K562 (cell line): ENCODE measurements at regions not wholly inside any gene's neighbourhood (a gene's known extent, or its start where the extent isn't known, plus 50 kb on each side); places are given as distances from the start of the nearest gene placed in this dataset.

Experiments used
- CBFA2T2 ChIP-seq: fragments of 450-650 bp; conservative IDR thresholded peaks from 2 replicates; pipeline ENCODE4 v1.6.1; 2017; ENCODE audit warnings: mild to moderate bottlenecking
- CTBP1 ChIP-seq: fragments of 450-650 bp; IDR thresholded peaks from 2 replicates; pipeline ENCODE4 v1.6.1; 2016; ENCODE audit warnings: borderline replicate concordance
- EP300 ChIP-seq: IDR thresholded peaks from 2 replicates; pipeline ENCODE4 v1.6.1; 2012; ENCODE audit warnings: low read length, improper control_type of control experiment
- ILF3 ChIP-seq: fragments of 450-650 bp; IDR thresholded peaks from 2 replicates; pipeline ENCODE4 v1.6.1; 2018; ENCODE audit warnings: antibody characterized with exemption, mild to moderate bottlenecking, moderate library complexity, borderline replicate concordance
- NFE2L1 ChIP-seq: fragments of 450-650 bp; IDR thresholded peaks from 2 replicates; pipeline ENCODE4 v1.6.1; 2016; ENCODE audit warnings: missing genetic modification characterization, low read depth, mild to moderate bottlenecking, missing compliant biosample characterization, moderate library complexity, borderline replicate concordance
- NFIC ChIP-seq: fragments of 450-650 bp; IDR thresholded peaks from 2 replicates; pipeline ENCODE4 v1.6.1; 2017; ENCODE audit warnings: mild to moderate bottlenecking, inconsistent platforms
- PCBP2 ChIP-seq: fragments of 200-400 bp; formaldehyde crosslinking; IDR thresholded peaks from 2 replicates; pipeline ENCODE4 v1.6.1; 2018; ENCODE audit warnings: low read length, low read depth, mild to moderate bottlenecking, moderate library complexity; ENCODE audit not compliant: poor library complexity, severe bottlenecking
- PHF8 ChIP-seq: fragments of 200-600 bp; sonication (generic); IDR thresholded peaks from 2 replicates; pipeline ENCODE4 v1.6.1; 2012; ENCODE audit warnings: mixed run types, mild to moderate bottlenecking, inconsistent platforms, low read length, moderate library complexity, borderline replicate concordance
- SAFB ChIP-seq: fragments of 200-400 bp; formaldehyde crosslinking; IDR thresholded peaks from 2 replicates; pipeline ENCODE4 v1.6.1; 2017; ENCODE audit warnings: low read depth, low read length, borderline replicate concordance
- TF ChIP-seq, protein P1 (sequence below): sonication (generic); formaldehyde crosslinking; IDR thresholded peaks from 2 replicates; pipeline ENCODE4 v1.8.0; 2022; ENCODE audit warnings: missing genetic modification reagents, mild to moderate bottlenecking, borderline replicate concordance
- TF ChIP-seq, protein P2 (sequence below): sonication (generic); formaldehyde crosslinking; IDR thresholded peaks from 2 replicates; pipeline ENCODE4 v1.9.0; 2022; ENCODE audit warnings: mild to moderate bottlenecking, missing genetic modification reagents
- TF ChIP-seq, protein P3 (sequence below), 3 experiments: IDR thresholded peaks in 2 of 3; conservative IDR thresholded peaks in 1 of 3; 2 replicates each; pipeline ENCODE4 v1.5.1; 2011 to 2012; ENCODE audit warnings: low read length in 3 of 3, mild to moderate bottlenecking in 3 of 3, control low read depth in 2 of 3, improper control_type of control experiment in 1 of 3, inconsistent platforms in 1 of 3, low read depth in 1 of 3, mixed read lengths in 1 of 3, moderate library complexity in 1 of 3; ENCODE audit not compliant: insufficient read depth in 2 of 3
- TF ChIP-seq, protein P4 (sequence below): sonication (generic); formaldehyde crosslinking; IDR thresholded peaks from 2 replicates; pipeline ENCODE4 v1.4.0; 2020; ENCODE audit warnings: mild to moderate bottlenecking, missing genetic modification reagents

DNA sequence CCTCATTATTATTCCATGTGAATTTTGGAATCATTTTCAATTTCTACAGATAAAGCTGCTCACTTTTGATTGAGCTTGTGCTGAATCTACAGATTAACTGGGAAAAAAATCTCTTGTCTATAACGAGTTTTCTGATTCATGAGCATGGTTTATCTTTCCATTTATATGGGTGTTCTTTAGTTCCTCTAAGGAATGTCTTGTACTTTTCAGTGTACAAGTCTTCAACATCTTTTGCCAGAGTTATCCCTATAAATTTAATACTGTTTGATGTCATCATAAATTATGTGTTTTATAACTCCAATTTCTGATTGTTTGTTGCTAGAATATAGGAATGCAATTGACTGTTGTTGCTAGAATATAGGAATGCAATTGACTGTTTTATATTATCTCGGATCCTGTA, 533.8 kb downstream of the OLFM4 start:
- TF ChIP-seq SAFB (no peak), ILF3 (no peak), CBFA2T2 (no peak), PCBP2 (no peak), NFE2L1 (tag) (no peak), EP300 (no peak), CTBP1 (no peak), NFIC (no peak), PHF8 (no peak)
- TF ChIP-seq, protein P1, sequence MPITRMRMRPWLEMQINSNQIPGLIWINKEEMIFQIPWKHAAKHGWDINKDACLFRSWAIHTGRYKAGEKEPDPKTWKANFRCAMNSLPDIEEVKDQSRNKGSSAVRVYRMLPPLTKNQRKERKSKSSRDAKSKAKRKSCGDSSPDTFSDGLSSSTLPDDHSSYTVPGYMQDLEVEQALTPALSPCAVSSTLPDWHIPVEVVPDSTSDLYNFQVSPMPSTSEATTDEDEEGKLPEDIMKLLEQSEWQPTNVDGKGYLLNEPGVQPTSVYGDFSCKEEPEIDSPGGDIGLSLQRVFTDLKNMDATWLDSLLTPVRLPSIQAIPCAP (CRISPR knock-in tag): no peak
- TF ChIP-seq, protein P2, sequence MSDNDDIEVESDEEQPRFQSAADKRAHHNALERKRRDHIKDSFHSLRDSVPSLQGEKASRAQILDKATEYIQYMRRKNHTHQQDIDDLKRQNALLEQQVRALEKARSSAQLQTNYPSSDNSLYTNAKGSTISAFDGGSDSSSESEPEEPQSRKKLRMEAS (CRISPR knock-in tag): no peak
- TF ChIP-seq, protein P3, sequence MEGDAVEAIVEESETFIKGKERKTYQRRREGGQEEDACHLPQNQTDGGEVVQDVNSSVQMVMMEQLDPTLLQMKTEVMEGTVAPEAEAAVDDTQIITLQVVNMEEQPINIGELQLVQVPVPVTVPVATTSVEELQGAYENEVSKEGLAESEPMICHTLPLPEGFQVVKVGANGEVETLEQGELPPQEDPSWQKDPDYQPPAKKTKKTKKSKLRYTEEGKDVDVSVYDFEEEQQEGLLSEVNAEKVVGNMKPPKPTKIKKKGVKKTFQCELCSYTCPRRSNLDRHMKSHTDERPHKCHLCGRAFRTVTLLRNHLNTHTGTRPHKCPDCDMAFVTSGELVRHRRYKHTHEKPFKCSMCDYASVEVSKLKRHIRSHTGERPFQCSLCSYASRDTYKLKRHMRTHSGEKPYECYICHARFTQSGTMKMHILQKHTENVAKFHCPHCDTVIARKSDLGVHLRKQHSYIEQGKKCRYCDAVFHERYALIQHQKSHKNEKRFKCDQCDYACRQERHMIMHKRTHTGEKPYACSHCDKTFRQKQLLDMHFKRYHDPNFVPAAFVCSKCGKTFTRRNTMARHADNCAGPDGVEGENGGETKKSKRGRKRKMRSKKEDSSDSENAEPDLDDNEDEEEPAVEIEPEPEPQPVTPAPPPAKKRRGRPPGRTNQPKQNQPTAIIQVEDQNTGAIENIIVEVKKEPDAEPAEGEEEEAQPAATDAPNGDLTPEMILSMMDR (IDR thresholded peaks at IDR 0.05 in 2 of 3, conservative IDR thresholded peaks at IDR 0.05 in 1 of 3; ENCODE audit: insufficient read depth in 2 of 3, low read depth in 1 of 3, low read length in 3 of 3): no peak
- TF ChIP-seq, protein P4, sequence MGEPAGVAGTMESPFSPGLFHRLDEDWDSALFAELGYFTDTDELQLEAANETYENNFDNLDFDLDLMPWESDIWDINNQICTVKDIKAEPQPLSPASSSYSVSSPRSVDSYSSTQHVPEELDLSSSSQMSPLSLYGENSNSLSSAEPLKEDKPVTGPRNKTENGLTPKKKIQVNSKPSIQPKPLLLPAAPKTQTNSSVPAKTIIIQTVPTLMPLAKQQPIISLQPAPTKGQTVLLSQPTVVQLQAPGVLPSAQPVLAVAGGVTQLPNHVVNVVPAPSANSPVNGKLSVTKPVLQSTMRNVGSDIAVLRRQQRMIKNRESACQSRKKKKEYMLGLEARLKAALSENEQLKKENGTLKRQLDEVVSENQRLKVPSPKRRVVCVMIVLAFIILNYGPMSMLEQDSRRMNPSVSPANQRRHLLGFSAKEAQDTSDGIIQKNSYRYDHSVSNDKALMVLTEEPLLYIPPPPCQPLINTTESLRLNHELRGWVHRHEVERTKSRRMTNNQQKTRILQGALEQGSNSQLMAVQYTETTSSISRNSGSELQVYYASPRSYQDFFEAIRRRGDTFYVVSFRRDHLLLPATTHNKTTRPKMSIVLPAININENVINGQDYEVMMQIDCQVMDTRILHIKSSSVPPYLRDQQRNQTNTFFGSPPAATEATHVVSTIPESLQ: no peak
